GM19438 (cell line): ENCODE measurements at regions not wholly inside any gene's neighbourhood (a gene's known extent, or its start where the extent isn't known, plus 50 kb on each side); places are given as distances from the start of the nearest gene placed in this dataset.
"Not testable (repeated sequence)": the region's sequence is repeated elsewhere in the genome, so short reads cannot be mapped to it uniquely, and the experiment has no call there.

ENCODE experiments used
- ATAC-seq: cut with Tn5 transposase; IDR thresholded peaks from one replicate; pipeline ENCODE4 v1.9.1; 2021; ENCODE audit warnings: low read depth; ENCODE audit not compliant: unreplicated experiment

DNA sequence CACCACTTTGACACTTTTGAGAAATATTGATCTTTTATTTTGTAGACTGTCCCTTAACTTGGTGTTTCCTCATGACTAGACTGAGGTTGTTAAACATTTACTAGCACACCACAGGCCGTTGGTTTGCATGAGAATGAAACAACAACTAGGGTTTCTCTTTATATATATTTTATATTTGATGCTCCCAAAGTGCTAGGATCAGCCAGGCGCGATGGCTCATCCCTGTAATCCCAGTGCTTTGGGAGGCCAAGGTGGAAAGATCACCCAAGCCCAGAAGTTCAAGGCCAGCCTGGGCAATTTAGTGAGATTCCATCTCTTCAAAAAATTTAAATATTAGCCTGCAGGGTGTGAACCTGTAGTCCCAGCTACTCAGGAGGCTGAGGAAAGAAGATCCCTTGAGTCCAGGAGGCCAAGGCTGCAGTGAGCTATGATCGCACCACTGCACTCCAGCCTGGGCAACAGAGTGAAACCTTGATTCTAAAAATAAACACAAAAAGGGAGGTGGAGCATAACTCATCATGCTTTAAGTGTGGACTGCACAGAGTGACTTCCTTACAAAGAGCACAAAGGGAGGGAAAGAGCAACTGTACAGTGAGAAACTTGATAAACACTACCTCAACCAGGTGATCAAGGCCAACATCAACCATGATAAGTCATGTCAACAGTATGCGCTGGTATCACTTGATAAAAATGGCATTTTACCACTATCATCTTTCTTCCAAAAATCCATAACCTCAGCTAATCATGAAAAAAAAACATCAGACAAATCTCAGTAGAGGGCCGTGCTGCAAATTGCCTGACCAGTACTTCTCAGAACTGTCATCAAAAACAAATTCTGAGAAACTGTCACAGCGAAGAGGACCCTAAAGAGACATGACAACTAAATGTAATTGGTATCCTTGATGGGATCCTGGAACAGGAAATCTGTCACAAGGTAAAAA, 72.8 kb upstream of the ATF7IP2 start:
- peak; percentile 88 for ATAC-seq

DNA sequence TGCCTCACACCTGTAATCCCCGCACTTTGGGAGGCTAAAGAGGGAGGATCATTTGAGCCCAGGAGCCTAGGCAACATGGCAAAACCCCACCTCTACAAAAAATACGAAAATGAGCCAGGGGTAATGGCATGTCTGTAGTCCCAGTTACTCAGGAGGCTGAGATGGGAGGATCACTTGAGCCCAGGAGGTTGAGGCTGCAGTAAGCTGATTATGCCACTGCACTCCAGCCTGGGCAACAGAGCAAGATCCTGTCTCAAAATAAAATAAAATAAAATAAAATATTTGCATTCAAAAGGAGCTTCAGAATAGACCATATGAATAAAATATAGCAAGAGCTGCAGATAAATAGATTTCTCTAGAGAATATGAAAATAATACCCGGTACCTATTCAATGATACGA, 71.5 kb upstream of the ATF7IP2 start:
- ATAC-seq, result no peak

DNA sequence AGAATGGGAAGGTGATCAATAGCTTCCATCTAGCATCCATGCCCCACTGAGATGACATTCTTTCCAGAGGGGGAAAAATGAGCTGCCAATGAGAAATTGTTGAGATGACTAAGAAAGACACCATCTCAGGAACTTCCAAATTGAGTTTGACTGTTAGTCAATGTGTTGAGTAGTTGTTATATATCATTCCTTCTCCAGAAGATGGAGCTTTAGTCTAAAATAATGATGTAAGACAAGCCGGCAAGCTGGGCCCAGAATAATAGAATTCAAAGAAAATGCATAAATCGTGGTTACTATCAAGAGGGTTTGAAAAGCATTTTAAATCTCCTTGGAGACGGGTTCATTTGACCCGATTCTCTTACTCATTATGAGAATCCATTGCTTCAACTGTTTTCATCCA, 71.0 kb upstream of the ATF7IP2 start:
- no peak for ATAC-seq

DNA sequence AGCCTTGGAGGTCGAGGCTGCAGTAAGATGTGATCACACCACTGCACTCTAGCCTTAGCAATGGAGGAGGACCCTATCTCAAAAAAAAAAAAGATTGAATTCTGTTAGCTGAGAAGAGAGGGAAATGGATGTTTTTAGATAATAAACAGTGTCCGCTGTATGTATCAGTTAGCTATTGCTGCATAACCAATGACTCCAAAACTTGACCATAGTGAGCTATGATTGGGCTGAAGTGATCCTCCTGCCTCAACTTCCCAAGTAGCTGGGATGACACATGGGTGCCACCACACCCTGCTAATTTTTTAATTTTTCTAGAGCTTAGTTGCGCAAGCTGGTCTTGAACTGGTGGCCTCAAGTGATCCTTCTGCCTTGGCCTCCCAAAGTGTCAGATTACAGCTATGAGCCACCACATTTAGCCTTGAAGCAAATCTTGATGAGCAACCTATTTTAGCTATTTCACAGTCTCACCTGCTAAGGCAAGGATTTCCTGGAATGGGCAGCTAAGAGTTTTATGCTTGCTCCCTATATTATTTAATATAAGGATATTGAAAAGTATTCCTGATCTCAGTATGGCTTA, 68.3 kb upstream of the ATF7IP2 start:
- ATAC-seq, result no peak

DNA sequence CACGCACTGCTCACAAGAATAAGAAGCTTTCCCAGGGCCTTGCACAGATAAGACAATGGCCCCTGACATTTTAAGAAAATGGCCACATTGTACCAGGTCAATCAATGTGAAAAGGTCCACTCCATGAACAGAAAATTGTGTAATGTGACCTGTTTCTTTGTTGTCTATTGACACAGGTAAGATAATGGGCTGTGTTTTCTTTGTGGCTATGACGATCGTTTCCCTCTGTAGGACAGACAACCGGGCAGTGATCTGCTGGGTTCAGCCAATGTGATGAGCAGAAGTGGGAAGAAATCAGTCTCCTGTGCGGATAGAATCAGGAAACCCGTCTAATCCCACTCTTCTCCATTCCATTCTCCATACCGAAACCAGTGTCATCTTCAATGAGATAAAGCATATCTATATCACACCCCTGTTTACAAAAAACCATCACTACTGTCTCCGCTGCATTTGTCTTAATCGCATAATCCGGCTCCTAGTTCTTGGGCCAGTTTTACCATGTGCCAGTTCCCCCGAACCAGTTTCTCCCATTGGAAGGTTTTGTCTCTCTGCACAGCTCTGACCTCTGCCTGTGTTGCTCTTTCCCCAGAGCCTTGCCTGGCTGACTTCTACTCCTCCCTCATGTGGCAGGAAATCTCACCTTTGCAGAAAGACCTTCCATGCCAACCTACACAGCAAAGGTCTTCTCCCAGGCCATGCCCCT, 66.9 kb upstream of the ATF7IP2 start:
- ATAC-seq, result no peak

DNA sequence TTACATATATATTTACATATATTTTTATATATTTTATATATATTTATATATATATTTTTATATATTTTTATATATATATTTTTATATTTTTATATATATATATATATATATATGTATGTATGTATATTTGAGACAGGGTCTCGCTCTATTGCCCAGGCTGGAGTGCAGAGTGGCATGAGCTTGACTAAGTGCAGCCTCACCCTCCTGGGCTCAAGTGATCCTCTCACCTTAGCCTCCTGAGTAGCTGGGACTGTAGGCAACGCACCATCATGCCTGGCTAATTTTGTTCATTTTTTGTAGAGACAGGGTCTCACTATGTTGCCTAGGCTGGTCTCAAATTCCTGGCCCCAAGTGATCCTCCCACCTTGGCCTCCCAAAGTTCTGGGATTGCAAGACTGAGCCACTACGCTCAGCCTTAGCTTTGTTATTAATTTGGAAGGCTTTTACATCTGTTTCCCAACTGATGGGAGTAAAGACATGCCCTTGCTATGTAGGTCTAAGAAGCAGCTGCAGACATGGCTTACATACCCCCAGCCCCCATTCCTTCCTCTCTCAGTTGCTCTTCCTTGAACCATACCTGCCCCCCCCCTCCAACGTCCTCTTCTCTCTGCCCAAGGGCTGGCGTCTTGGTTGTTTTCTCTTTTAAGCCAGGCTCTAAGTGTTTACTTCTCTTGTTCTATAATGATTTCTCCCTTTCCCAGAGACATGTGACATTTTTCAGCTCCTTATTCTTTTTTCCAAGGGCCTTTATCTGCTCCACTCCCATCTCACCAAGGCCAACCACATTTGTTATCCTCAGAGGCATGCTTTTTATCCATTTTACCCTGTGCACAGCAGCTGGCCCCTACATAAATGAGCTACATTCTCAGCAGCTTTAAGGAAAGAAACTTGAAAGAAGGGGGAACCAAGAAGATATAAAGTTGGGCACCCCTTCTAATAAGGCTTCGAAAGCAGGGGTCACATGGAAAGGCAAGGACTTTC, 64.2 kb upstream of the ATF7IP2 start:
- ATAC-seq, result no peak

DNA sequence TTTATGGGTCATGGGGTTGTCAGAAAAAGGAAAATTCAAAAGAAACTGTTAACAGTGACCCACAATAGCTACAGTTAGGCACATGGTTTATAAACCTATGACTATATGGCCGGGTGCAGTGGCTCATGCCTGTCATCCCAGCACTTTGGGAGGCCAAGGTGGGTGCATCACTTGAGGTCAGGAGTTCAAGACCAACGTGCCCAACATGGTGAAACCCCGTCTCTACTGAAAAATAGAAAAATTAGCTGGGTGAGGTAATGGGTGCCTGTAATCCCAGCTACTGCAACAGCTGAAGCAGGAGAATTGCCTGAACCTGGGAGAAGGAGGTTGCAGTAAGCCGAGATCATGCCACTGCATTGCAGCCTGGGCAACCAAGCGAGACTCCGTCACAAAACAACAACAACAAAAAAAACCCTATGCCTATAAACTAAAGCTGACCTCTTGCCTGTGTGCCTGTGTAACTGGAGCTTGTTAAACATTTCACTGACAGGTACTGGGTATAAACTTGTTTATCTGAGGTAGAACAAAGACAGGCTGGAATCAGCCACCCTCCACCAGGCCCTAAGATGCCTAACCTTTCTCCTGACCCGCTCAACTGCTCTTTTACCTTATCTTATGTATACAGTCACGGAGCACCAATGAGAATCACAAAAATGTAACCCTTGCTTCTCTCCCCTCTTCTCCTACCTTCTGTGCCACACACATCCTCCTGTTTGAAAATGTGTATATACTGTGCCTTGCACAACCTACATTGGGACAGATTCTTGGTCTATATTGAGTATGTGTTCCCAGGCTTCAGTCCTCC, 62.9 kb upstream of the ATF7IP2 start:
- no peak for ATAC-seq

DNA sequence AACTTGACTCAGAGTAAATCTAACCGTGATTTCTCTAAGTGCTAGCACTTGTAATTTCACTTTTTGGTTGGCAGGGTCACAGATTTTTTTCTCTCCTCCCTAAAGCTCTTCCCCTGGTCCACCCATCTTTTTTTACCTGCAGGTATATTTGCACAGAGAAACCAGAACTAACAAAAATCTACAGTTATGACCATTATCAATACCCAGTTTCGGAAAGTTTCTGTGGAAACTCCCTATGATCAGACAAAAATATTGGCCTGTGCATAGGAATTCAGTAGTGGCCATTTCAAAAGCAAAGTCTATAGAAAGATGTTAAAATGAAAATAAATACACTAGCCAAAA, 62.4 kb upstream of the ATF7IP2 start:
- no peak for ATAC-seq

DNA sequence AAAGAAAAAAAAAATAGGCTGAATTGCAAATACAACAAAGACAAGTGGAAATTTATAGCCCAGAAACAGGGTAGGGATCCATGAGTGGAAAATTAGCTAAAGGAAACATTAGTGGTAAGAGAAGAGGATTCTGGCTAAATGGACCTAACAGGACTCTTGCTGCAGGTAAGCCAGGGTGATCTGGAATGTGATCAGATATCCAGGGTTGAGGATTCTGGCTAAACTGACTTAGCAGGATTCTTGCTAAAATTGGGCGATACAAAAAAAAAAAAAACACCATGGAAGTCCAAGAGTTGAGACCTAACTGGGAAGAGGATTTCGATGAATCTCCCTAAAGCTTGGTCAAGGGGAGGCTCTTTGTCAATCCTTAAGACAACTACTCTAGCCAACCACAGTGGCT, 61.7 kb upstream of the ATF7IP2 start:
- ATAC-seq, result no peak

DNA sequence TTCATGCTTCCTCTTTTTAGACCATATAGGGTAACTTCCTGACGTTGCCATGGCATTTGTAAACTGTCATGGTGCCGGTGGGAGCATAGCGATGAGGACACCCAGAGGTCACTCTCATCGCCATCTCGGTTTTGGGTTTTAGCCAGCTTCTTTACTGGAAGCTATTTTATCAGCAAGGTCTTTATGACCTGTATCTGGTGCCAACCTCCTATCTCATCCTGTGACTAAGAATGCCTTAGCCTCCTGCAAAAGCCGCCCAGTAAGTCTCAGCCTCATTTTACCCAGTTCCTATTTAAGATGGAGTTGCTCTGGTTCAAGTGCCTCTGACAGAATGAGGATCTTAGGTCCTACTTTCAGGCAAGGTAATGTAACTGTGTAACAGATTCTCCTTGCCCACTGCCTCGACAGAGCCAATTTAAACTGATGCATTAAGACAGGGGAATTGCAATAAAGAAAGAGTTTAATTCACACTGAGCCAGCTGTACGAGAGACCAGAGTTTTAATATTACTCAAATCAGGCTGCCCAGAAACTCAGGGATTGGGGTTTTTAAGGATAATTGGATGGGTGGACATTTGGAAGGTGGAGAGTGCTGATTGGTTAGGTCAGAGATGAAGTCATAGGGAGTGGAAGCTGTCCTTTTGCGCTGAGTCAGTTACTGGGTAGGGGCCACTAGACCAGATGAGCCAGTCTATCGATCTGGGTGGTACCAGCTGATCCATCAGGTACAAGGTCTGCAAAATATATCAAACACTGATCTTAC, 59.9 kb upstream of the ATF7IP2 start:
- ATAC-seq, result no peak

DNA sequence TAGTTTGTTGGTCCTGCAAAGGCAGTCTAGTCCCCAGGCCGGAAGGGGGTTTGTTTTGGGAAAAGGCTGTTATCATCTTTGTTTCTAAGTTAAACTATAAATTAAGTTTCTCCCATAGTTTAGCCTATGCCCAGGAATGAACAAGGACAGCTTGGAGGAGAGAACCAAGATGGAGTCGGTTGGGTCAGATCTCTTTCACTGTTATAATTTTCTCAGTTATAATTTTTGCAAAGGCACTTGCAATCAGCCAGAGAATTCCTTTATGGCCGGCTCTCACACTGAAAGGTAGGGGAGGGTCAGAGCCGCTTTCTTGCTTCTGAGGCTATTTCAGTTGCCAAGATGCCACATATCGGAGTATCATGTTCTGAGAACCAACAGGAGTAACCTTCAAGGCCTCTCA, 59.2 kb upstream of the ATF7IP2 start:
- ATAC-seq, result no peak

DNA sequence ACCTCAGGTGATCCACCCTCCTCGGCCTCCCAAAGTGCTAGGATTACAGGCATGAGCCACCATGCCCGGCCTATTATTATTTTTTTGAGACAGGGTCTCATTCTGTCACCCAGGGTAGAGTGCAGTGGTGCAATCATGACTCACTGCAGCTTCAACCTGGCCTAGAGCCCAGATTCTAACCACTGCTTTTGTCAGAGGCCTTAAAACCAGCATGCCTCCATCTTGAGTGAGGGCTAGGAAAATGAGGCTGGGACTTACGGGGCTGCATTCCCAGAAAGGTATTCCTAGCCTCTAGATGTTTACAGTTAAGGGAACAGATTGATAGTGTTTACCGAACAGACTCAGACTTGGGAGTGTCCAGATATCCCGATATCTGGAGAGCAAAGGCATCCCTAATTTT, 57.6 kb upstream of the ATF7IP2 start:
- not testable (repeated sequence) for ATAC-seq

DNA sequence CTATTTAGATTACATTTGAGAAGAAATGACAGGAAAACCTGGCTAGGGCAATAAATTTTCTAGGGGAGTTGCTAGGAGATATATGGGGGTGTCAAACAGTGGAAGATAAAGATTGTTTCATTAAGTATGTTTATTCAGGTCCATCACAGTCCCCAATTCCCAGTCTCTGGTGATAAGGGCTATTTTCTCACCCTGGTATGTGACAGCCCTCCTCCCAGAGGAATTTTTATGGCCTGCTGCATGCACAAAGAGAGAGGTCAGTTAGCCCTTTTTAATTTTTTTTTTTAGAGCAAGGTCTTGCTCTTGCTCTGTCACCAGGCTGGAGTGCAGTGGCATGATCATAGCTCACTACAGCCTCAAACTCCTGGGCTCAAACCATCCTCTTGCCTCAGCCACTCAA, 53.6 kb upstream of the ATF7IP2 start:
- no peak for ATAC-seq

DNA sequence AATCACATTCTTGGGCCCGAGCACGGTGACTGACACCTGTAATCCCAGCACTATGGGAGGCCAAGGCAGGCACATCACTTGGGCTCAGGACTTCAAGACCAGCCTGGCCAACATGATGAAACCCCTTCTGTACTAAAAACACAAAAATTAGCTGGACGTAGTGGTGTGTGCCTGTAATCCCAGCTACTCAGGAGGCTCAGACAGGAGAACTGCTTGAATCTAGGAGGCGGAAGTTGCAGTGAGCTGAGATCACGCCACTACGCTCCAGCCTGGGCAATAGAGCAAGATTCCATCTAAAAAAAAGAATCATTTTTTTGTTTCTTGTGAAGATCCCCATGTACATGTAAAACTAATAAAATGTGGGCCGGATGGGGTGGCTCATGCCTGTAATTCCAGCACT, 53.1 kb upstream of the ATF7IP2 start:
- ATAC-seq, result no peak

DNA sequence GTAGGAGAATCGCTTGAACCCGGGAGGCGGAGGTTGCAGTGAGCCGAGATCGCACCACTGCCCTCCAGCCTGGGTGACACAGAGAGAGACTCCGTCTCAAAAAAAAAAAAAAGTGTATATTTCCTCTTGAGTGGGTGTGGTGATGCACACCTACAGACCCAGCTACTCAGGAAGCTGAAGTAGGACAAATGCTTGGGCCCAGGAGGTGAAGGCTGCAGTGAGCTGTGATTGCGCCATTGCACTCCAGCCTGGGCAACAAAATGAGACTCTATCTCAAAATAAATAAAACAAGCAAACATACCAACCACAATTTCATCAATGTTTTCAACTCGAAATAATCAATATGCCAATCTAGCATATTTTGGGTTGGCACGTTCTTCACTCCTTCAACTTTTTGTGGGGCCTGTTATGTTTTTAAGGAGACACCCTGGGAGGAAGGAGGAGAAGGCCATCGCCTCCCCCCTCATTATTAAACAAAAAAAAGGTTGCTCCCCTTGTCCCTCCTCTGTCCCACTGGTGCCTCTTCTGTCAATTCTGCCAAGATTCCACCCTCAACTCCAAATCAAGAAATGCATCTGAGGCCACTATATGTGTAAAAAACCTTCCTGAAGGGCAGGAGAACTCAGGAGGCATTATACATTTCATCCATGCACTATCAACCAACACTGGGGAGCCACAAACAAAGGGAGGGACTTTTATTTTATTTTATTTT, 52.4 kb upstream of the ATF7IP2 start:
- ATAC-seq, result no peak

DNA sequence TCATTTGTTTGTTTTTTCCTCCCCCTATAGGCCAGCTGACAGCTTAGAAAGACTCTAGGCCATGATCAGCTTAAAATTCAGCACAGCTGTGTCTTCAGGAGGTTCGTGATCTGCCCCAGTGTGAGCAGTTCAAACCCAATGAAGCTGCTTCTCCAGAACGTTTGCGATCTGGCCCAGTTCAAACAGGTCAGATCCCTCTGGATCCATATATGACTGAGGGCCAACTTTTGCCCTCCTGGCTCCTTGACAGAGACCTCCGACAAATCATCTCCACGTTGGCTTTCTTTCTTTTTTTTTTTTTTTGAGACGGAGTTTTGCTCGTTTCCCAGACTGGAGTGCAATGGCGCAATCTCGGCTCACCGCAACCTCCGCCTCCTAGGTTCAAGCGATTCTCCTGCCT, 50.2 kb upstream of the ATF7IP2 start:
- no peak for ATAC-seq
